GM19328 (cell line): ENCODE measurements at regions not wholly inside any gene's neighbourhood (a gene's known extent, or its start where the extent isn't known, plus 50 kb on each side); places are given as distances from the start of the nearest gene placed in this dataset.

Experiments
- ATAC-seq: cut with Tn5 transposase; IDR thresholded peaks from one replicate; pipeline ENCODE4 v1.9.1; 2021; ENCODE audit warnings: mild to moderate bottlenecking, moderate library complexity; ENCODE audit not compliant: unreplicated experiment

GRCh38 chr1:218754477-218754876, 409.3 kb downstream of the TGFB2 start:
- ATAC-seq: no peak

- ATAC-seq: no peak
These were observed 410.0 kb downstream of the TGFB2 start for GRCh38 chr1:218755128-218755527.

- no peak for ATAC-seq
These were observed 413.9 kb upstream of the LYPLAL1 start for GRCh38 chr1:218759795-218760194.

GRCh38 chr1:218760601-218761570, 412.8 kb upstream of the LYPLAL1 start:
- ATAC-seq: no peak

GRCh38 chr1:218763538-218763937, 410.1 kb upstream of the LYPLAL1 start:
- ATAC-seq: no peak

- ATAC-seq: no peak
These were observed 407.9 kb upstream of the LYPLAL1 start for GRCh38 chr1:218765753-218766152.

- ATAC-seq: no peak
These were observed 401.7 kb upstream of the LYPLAL1 start for GRCh38 chr1:218771931-218772330.

GRCh38 chr1:218772575-218772974, 401.1 kb upstream of the LYPLAL1 start:
- ATAC-seq: no peak

- ATAC-seq: no peak
These were observed 398.1 kb upstream of the LYPLAL1 start for GRCh38 chr1:218775501-218776021.

- no peak for ATAC-seq
These were observed 395.2 kb upstream of the LYPLAL1 start for GRCh38 chr1:218778257-218779126.

- ATAC-seq: no peak
These were observed 394.2 kb upstream of the LYPLAL1 start for GRCh38 chr1:218779341-218780100.

GRCh38 chr1:218783131-218783530, 390.5 kb upstream of the LYPLAL1 start:
- no peak for ATAC-seq

GRCh38 chr1:218783916-218784315, 389.8 kb upstream of the LYPLAL1 start:
- no peak for ATAC-seq

- ATAC-seq: no peak
These were observed 387.8 kb upstream of the LYPLAL1 start for GRCh38 chr1:218785928-218786327.

GRCh38 chr1:218787826-218788225, 385.9 kb upstream of the LYPLAL1 start:
- ATAC-seq: no peak

GRCh38 chr1:218796773-218797172, 376.9 kb upstream of the LYPLAL1 start:
- no peak for ATAC-seq

- ATAC-seq: no peak
These were observed 370.9 kb upstream of the LYPLAL1 start for GRCh38 chr1:218802799-218803198.

GRCh38 chr1:218803351-218803997, 370.2 kb upstream of the LYPLAL1 start:
- ATAC-seq: no peak

GRCh38 chr1:218804014-218804785, 369.5 kb upstream of the LYPLAL1 start:
- ATAC-seq: no peak
